Naive thymus-derived CD8-positive, alpha-beta T cell (primary cell): ENCODE measurements at regions not wholly inside any gene's neighbourhood (a gene's known extent, or its start where the extent isn't known, plus 50 kb on each side); places are given as distances from the start of the nearest gene placed in this dataset.

ENCODE experiments used
- ATAC-seq, 2 donors: fragments of 150-1000 bp; cut with Tn5 transposase in 1 of 2; sonication (Bioruptor Pico), chemical (Tn5 transposase) in 1 of 2; 1 replicate in 1 of 2; 2 replicates in 1 of 2; pipeline ENCODE4 v1.10.0; 2021; ENCODE audit warnings: mild to moderate bottlenecking in 2 of 2, moderate library complexity in 2 of 2
- POLR2A ChIA-PET: fragments of 350-600 bp; sonication (Branson Sonifier 250); formaldehyde crosslinking; loops from one replicate; lab custom pipeline; 2021; ENCODE audit warnings: antibody characterized with exemption; lab: Charles Lee
- DNase-seq, 10 donors: peaks; one replicate each; pipeline versions ENCODE4 v3.0.0 to v3.0.0-alpha.2; 2020 to 2022
- H3K27ac Mint-ChIP-seq, 10 donors: one replicate each; pipeline ENCODE4 v1.8.0; 2020 to 2022; ENCODE audit warnings: mild to moderate bottlenecking in 10 of 10, mixed read lengths in 10 of 10, moderate library complexity in 4 of 10, inconsistent platforms in 1 of 10
- H3K27me3 Mint-ChIP-seq, 5 donors: one replicate each; pipeline ENCODE4 v1.8.0; 2021 to 2022; ENCODE audit warnings: mixed read lengths in 5 of 5
- H3K36me3 Mint-ChIP-seq, 3 donors: one replicate each; pipeline ENCODE4 v1.8.0; 2020 to 2022; ENCODE audit warnings: mixed read lengths in 3 of 3, mild to moderate bottlenecking in 2 of 3, inconsistent platforms in 1 of 3
- H3K4me1 Mint-ChIP-seq, 4 donors: one replicate each; pipeline ENCODE4 v1.8.0; 2021 to 2022; ENCODE audit warnings: mixed read lengths in 4 of 4
- H3K4me3 Mint-ChIP-seq, 10 donors: one replicate each; pipeline ENCODE4 v1.8.0; 2020 to 2022; ENCODE audit warnings: mild to moderate bottlenecking in 10 of 10, mixed read lengths in 10 of 10, moderate library complexity in 6 of 10, inconsistent platforms in 1 of 10
- H3K9me3 Mint-ChIP-seq, 9 donors: one replicate each; pipeline ENCODE4 v1.8.0; 2020 to 2022; ENCODE audit warnings: mixed read lengths in 9 of 9, mild to moderate bottlenecking in 3 of 9, inconsistent platforms in 1 of 9, moderate library complexity in 1 of 9

- POLR2A ChIA-PET = no interaction called here
These were observed 696.8 kb upstream of the SOX9 start for GRCh38 chr17:71423871-71424546.

DNA sequence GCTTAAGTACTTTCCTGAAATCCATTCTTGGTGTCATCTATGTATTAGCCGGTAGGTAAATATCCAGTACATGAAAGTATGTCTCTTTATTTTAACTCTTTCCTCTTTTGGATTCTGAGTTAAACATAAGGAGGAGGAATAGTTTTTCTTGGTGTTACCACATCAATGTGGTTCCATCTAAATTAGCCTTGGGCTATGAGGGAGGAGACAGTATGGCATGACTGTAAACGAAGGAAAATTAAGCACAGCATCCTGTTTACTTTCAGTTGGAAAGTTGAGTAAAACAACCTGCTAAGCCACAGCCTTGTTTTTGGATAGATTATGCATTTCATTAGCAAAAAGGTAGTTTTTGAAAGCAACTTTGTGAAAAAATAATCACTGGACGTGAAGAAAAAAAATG, 693.0 kb upstream of the SOX9 start:
- Mint-ChIP-seq H3K4me1 (no peaks in the 10 kb centered on the region), H3K9me3 (peaks cover 5 to 28% (median 11%) of the 10 kb centered on the region in 9 donors), H3K27me3 (no peaks in the 10 kb centered on the region), H3K36me3 (peaks cover 0 to 11% (median 0%) of the 10 kb centered on the region in 3 donors), H3K4me3 (no peak overlapping the region), H3K27ac (no peak overlapping the region)
- no peak for ATAC-seq
- POLR2A ChIA-PET = no interaction called here
- DNase-seq = no peak

More at GRCh38 chr17:71423871-71424546, 696.8 kb upstream of the SOX9 start:
- peaks cover 0 to 9% (median 0%) of the 10 kb centered on the region in 3 donors for H3K36me3 Mint-ChIP-seq
- no peak overlapping the region for H3K4me3 Mint-ChIP-seq
- ATAC-seq (no peak), DNase-seq (no peak)
- no peaks in the 10 kb centered on the region for H3K4me1 Mint-ChIP-seq
- no peaks in the 10 kb centered on the region for H3K27me3 Mint-ChIP-seq
- H3K9me3 Mint-ChIP-seq = peaks cover 6 to 24% (median 14%) of the 10 kb centered on the region in 9 donors
- H3K27ac Mint-ChIP-seq = no peak overlapping the region

DNA sequence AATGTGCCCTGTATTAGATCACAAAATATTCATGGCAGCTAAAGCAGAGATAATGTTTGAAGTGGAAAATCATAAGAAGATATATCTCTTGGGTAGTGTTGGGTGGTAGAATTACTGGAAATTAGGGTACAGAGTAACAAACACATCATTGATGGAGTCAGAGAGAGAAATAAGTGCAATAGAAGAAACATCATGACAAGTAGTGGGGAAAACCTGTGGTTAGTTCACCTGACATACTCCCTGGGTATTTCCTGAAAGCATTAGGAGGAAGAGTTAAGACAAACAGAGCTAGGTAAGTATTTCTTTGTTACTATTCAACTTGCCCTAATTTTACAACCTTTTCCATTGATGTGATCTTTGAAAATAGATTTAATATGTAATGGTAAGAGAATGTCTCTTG, 691.9 kb upstream of the SOX9 start:
- Mint-ChIP-seq H3K36me3 (peaks cover 0 to 7% (median 0%) of the 10 kb centered on the region in 3 donors), H3K27ac (no peak overlapping the region), H3K9me3 (peaks cover 4 to 23% (median 7%) of the 10 kb centered on the region in 9 donors), H3K27me3 (no peaks in the 10 kb centered on the region), H3K4me1 (no peaks in the 10 kb centered on the region), H3K4me3 (no peak overlapping the region)
- DNase-seq = no peak
- ATAC-seq = no peak
- POLR2A ChIA-PET = no interaction called here

- ATAC-seq = no peak
These were observed 690.5 kb upstream of the SOX9 start for GRCh38 chr17:71430281-71430680.

DNA sequence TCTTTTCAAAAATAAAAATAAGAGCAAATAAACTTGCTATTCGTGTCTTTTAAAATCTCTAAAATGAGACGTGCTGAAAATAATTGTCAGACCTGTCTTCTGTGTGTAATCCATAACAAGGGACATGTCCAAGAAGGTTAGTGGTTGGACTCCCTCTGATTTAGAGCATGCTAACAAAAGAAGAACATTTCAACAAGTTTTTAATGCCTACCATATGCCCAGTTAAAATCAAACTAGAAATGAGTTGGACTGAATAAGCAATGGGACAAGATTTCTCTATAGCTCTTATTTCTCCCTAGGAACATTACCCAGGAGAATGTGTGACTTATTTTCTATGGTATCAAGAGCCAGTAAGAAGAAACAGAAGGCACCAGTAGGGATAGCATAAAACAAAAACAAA, 689.7 kb upstream of the SOX9 start:
- Mint-ChIP-seq H3K36me3 (peaks cover 0 to 7% (median 0%) of the 10 kb centered on the region in 3 donors), H3K27ac (no peak overlapping the region), H3K4me3 (no peak overlapping the region), H3K4me1 (no peaks in the 10 kb centered on the region), H3K27me3 (no peaks in the 10 kb centered on the region), H3K9me3 (peaks cover 4 to 17% (median 7%) of the 10 kb centered on the region in 9 donors)
- ATAC-seq = no peak
- POLR2A ChIA-PET = no interaction called here
- DNase-seq = no peak

More at GRCh38 chr17:71430281-71430680, 690.5 kb upstream of the SOX9 start:
- no peak for DNase-seq
- Mint-ChIP-seq H3K27me3 (no peaks in the 10 kb centered on the region), H3K4me1 (no peaks in the 10 kb centered on the region), H3K9me3 (peaks cover 4 to 22% (median 7%) of the 10 kb centered on the region in 9 donors), H3K36me3 (peaks cover 0 to 7% (median 0%) of the 10 kb centered on the region in 3 donors), H3K4me3 (no peak overlapping the region), H3K27ac (no peak overlapping the region)
- POLR2A ChIA-PET = no interaction called here

DNA sequence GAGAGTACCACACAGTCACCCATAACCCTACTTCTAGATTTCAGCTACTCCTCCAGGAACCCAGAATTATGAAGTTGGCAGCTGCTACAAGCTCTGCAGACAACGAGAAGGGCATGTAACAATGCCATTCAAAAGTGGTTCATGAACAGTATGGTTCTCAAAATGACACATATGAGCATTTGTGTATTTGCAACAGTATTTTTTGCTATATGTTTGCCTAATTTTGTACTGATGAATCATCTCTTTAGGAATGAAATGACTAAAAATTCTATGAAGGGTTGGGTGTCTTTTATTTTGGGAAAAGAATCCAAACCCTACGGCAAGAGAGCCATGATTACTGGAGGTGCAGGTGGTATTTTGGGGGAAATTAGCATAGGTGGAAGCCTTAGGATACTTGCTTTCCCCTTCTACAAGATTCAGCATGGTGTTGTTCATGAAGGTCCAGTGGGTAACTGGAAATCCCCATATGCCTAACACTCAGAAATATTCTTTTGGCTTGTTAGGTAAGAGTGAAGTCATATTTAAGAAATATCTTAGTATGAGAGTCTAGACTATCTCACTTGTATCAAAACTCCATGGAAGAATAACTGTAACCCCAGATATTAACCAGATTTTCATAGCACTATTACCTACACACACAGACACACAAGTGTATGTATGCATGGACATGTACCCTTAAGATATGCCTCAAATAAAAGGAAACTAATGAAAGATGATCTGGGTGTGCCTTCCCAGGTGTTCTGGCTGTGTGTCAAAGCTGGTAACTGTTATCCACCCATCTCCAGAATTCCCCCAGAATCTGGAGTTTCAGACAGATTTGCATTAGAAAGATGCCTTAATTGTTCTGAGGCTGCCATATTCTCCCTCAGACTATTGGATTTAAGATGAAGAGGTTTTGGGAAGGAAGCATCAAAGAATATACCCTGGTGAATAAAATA, 688.2 kb upstream of the SOX9 start:
- Mint-ChIP-seq H3K27ac (no peak overlapping the region), H3K4me1 (no peaks in the 10 kb centered on the region), H3K9me3 (peaks cover 4 to 16% (median 8%) of the 10 kb centered on the region in 9 donors), H3K27me3 (no peaks in the 10 kb centered on the region), H3K36me3 (peaks cover 0 to 7% (median 0%) of the 10 kb centered on the region in 3 donors), H3K4me3 (no peak overlapping the region)
- POLR2A ChIA-PET = no interaction called here
- no peak for ATAC-seq
- DNase-seq = peak in 1 of 10 donors; percentile 48

- Mint-ChIP-seq H3K9me3 (peaks cover 0 to 13% (median 3%) of the 10 kb centered on the region in 9 donors), H3K27ac (no peak overlapping the region), H3K27me3 (no peaks in the 10 kb centered on the region), H3K4me3 (no peak overlapping the region), H3K4me1 (no peaks in the 10 kb centered on the region), H3K36me3 (no peaks in the 10 kb centered on the region)
- POLR2A ChIA-PET = no interaction called here
- ATAC-seq = no peak
- no peak for DNase-seq
These were observed 686.1 kb upstream of the SOX9 start for GRCh38 chr17:71434716-71435115.

DNA sequence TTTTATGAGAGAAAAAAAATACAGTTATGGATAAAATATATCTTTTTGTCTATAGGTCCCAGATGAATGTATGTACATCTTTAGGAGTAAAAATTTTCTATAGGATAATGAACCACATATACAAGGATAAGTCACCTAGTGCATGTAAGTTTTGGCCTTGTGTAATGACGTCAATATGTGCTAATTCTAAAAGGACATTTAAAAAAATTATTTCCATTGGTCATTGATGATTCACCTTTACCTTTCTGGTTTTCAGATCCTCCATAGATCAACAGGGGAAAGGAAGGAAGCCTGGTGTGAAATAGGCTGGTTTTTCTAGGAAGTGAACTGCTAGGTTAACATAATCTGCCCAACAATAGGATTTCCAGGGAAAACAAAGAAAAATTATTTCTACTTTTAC, 684.3 kb upstream of the SOX9 start:
- POLR2A ChIA-PET = no interaction called here
- Mint-ChIP-seq H3K9me3 (peaks cover 0 to 14% (median 6%) of the 10 kb centered on the region in 9 donors), H3K4me1 (no peaks in the 10 kb centered on the region), H3K4me3 (no peak overlapping the region), H3K36me3 (no peaks in the 10 kb centered on the region), H3K27me3 (peaks cover 0 to 4% (median 0%) of the 10 kb centered on the region in 5 donors), H3K27ac (no peak overlapping the region)
- ATAC-seq = no peak
- DNase-seq = no peak

GRCh38 chr17:71437166-71437565, 683.7 kb upstream of the SOX9 start:
- Mint-ChIP-seq H3K27ac (no peak overlapping the region), H3K36me3 (no peaks in the 10 kb centered on the region), H3K4me3 (no peak overlapping the region), H3K27me3 (peaks cover 0 to 4% (median 0%) of the 10 kb centered on the region in 5 donors), H3K9me3 (peaks cover 0 to 14% (median 5%) of the 10 kb centered on the region in 9 donors), H3K4me1 (no peaks in the 10 kb centered on the region)
- ATAC-seq (no peak), DNase-seq (no peak)
- POLR2A ChIA-PET = no interaction called here

GRCh38 chr17:71438631-71439146, 682.1 kb upstream of the SOX9 start:
- DNase-seq = no peak
- Mint-ChIP-seq H3K9me3 (peaks cover 0 to 16% (median 5%) of the 10 kb centered on the region in 9 donors), H3K36me3 (no peaks in the 10 kb centered on the region), H3K4me1 (no peaks in the 10 kb centered on the region), H3K27ac (no peak overlapping the region), H3K27me3 (peaks cover 0 to 4% (median 0%) of the 10 kb centered on the region in 5 donors), H3K4me3 (no peak overlapping the region)
- POLR2A ChIA-PET = no interaction called here
- ATAC-seq = no peak

- Mint-ChIP-seq H3K4me1 (no peaks in the 10 kb centered on the region), H3K27ac (no peak overlapping the region), H3K36me3 (no peaks in the 10 kb centered on the region), H3K9me3 (peaks cover 0 to 17% (median 5%) of the 10 kb centered on the region in 9 donors), H3K4me3 (no peak overlapping the region), H3K27me3 (peaks cover 0 to 4% (median 0%) of the 10 kb centered on the region in 5 donors)
- no peak for ATAC-seq
- DNase-seq = peak in 1 of 10 donors; percentile 53
- POLR2A ChIA-PET = no interaction called here
These were observed 680.3 kb upstream of the SOX9 start for GRCh38 chr17:71440513-71440912.

- Mint-ChIP-seq H3K4me3 (no peak overlapping the region), H3K27me3 (peaks cover 0 to 4% (median 0%) of the 10 kb centered on the region in 5 donors), H3K4me1 (no peaks in the 10 kb centered on the region)
These were observed 679.7 kb upstream of the SOX9 start for GRCh38 chr17:71441098-71441497.

DNA sequence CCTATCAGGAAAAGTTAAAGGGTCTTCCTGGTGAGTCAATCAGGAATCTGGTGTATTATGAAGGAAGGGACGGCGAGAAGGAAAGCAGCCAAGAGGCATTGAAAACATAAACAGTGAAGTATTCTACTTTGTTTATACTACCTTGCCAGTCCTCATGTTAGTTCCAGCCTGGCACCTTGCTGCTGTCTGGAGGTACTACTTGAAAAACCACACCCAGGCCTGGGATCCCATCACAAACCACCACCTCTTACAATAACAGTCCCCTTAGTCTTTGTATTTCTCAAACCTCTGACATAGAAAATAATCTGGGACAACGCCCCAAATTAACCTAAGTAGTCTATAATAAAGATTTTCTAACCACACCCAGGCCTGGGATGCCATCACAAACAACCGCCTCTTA, 676.7 kb upstream of the SOX9 start:
- H3K4me1 Mint-ChIP-seq = no peaks in the 10 kb centered on the region
- no peak overlapping the region for H3K27ac Mint-ChIP-seq
- H3K4me3 Mint-ChIP-seq = no peak overlapping the region
- ATAC-seq (no peak), DNase-seq (no peak)
- POLR2A ChIA-PET = no interaction called here
- H3K36me3 Mint-ChIP-seq = no peaks in the 10 kb centered on the region
- peaks cover 0 to 19% (median 7%) of the 10 kb centered on the region in 9 donors for H3K9me3 Mint-ChIP-seq
- H3K27me3 Mint-ChIP-seq = peaks cover 0 to 4% (median 0%) of the 10 kb centered on the region in 5 donors

More at GRCh38 chr17:71441098-71441497, 679.7 kb upstream of the SOX9 start:
- peaks cover 0 to 19% (median 6%) of the 10 kb centered on the region in 9 donors for H3K9me3 Mint-ChIP-seq
- H3K36me3 Mint-ChIP-seq = no peaks in the 10 kb centered on the region
- H3K27ac Mint-ChIP-seq = no peak overlapping the region
- DNase-seq = no peak
- POLR2A ChIA-PET = no interaction called here
- no peak for ATAC-seq
